ENCODE measurements at regions not wholly inside any gene's neighbourhood (a gene's known extent, or its start where the extent isn't known, plus 50 kb on each side); places are given as distances from the start of the nearest gene placed in this dataset.

DNA sequence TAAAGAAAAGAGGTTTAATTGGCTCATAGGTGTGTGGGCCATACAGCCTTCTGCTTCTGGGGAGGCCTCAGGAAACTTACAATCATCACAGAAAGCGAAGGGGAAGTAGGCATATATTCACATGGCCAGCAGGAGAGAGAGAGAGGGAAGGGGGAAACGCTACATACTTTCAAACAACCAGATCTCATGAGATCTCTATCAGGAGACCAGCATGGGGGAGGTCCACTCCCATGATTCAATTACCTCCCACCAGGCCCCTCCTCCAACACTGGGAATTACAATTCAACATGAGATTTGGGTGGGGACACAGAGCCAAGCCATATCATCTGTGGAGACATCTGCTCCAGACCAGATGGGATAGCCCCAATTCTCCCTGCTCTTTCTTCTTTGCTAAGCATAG is 866.0 kb downstream of the BRD1 start:
- no peaks in the 10 kb centered on the region for H3K36me3 ChIP-seq (ENCODE audit: insufficient read depth in 1 of 2, low read depth in 1 of 2)
- peaks cover 0 to 4% (median 0%) of the 10 kb centered on the region in 3 donors for H3K27me3 ChIP-seq (ENCODE audit: insufficient read depth in 3 of 3, low read length in 2 of 3)
- WGBS, 3 donors: 69 to 82% (median 78%) methylated on average over 2 of the region's 2 CpGs
- peaks cover 7% of the 10 kb centered on the region for H3K9me3 ChIP-seq
- ATAC-seq: no peak
- TF ChIP-seq, protein P1, sequence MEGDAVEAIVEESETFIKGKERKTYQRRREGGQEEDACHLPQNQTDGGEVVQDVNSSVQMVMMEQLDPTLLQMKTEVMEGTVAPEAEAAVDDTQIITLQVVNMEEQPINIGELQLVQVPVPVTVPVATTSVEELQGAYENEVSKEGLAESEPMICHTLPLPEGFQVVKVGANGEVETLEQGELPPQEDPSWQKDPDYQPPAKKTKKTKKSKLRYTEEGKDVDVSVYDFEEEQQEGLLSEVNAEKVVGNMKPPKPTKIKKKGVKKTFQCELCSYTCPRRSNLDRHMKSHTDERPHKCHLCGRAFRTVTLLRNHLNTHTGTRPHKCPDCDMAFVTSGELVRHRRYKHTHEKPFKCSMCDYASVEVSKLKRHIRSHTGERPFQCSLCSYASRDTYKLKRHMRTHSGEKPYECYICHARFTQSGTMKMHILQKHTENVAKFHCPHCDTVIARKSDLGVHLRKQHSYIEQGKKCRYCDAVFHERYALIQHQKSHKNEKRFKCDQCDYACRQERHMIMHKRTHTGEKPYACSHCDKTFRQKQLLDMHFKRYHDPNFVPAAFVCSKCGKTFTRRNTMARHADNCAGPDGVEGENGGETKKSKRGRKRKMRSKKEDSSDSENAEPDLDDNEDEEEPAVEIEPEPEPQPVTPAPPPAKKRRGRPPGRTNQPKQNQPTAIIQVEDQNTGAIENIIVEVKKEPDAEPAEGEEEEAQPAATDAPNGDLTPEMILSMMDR (IDR thresholded peaks at IDR 0.05): no peak
- H3K4me3 ChIP-seq: no peak overlapping the region
- no peak for DNase-seq
- H3K27ac ChIP-seq: no peak overlapping the region
- intact Hi-C loops (cut with DNase I): no loop called here
- H3K4me1 ChIP-seq: no peaks in the 10 kb centered on the region

- no peak for ATAC-seq
- Histone ChIP-seq H3K36me3 (ENCODE audit: insufficient read depth in 1 of 2, low read depth in 1 of 2) (no peaks in the 10 kb centered on the region), H3K27me3 (ENCODE audit: insufficient read depth in 3 of 3, low read length in 2 of 3) (peaks cover 0 to 4% (median 0%) of the 10 kb centered on the region in 3 donors), H3K9me3 (peaks cover 6% of the 10 kb centered on the region), H3K4me3 (no peak overlapping the region), H3K27ac (no peak overlapping the region), H3K4me1 (no peaks in the 10 kb centered on the region)
- 46 to 54% (median 50%) methylated on average over 9 of the region's 9 CpGs for WGBS, 3 donors
- TF ChIP-seq, protein P1 (IDR thresholded peaks at IDR 0.05): no peak
- no peak for DNase-seq
- intact Hi-C loops (cut with DNase I): no loop called here
Observed at GRCh38 chr22:48960980-48961660, 866.6 kb downstream of the BRD1 start.

DNA sequence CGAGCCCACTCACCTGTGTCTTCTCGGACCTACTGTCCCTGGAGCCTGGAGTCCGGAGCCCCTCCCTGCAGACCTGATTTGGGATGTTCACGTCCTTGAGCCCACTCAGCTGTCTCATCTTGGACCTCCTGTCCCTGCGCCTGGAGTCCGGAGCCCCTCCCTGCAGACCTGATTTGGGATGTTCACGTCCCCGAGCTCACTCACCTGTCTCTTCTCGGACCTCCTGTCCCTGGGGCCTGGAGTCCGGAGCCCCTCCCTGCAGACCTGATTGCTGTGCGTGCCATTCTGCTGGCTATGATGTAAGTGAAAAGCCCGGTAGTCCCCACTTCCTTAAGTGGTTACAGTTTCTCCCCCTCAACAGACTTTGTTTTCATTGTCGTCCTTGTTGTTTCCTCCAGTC is 867.1 kb downstream of the BRD1 start:
- H3K4me3 ChIP-seq: no peak overlapping the region
- TF ChIP-seq, protein P1 (IDR thresholded peaks at IDR 0.05): no peak
- DNase-seq (no peak), ATAC-seq (no peak)
- peaks cover under 1% of the 10 kb centered on the region for H3K9me3 ChIP-seq
- intact Hi-C loops (cut with DNase I): no loop called here
- no peaks in the 10 kb centered on the region for H3K36me3 ChIP-seq (ENCODE audit: insufficient read depth in 1 of 2, low read depth in 1 of 2)
- peaks cover 0 to 4% (median 0%) of the 10 kb centered on the region in 3 donors for H3K27me3 ChIP-seq (ENCODE audit: insufficient read depth in 3 of 3, low read length in 2 of 3)
- H3K27ac ChIP-seq: no peak overlapping the region
- no peaks in the 10 kb centered on the region for H3K4me1 ChIP-seq
- 63 to 68% (median 66%) methylated on average over 13 of the region's 13 CpGs for WGBS, 3 donors

- no peaks in the 10 kb centered on the region for H3K9me3 ChIP-seq
- no peak overlapping the region for H3K4me3 ChIP-seq
- no peaks in the 10 kb centered on the region for H3K4me1 ChIP-seq
- no peak overlapping the region for H3K27ac ChIP-seq
- peaks cover 0 to 4% (median 0%) of the 10 kb centered on the region in 3 donors for H3K27me3 ChIP-seq (ENCODE audit: insufficient read depth in 3 of 3, low read length in 2 of 3)
- WGBS, 3 donors: 80 to 89% (median 85%) methylated on average over 8 of the region's 8 CpGs
- DNase-seq (no peak), ATAC-seq (no peak)
- intact Hi-C loops (cut with DNase I): no loop called here
- TF ChIP-seq, protein P1 (IDR thresholded peaks at IDR 0.05): no peak
- no peaks in the 10 kb centered on the region for H3K36me3 ChIP-seq (ENCODE audit: insufficient read depth in 1 of 2, low read depth in 1 of 2)
Observed at GRCh38 chr22:48959496-48959895, 868.2 kb downstream of the BRD1 start.

DNA sequence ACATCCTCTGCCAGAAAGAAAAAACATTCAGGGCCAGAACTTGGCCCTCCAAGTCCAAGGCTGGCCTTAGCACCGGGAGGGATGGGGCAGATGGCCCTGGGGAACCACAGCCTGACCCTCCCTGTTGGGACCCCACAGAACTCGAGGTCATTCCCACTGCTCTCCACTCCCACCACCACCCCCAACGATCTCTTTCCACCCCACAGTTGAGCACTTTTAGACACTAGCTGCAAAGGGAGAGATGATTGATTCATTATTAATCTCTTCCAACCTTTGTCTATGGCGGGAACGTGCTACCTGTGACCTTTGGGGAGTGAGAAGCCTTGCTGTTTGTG is 869.7 kb downstream of the BRD1 start:
- no peak overlapping the region for H3K4me3 ChIP-seq
- no peaks in the 10 kb centered on the region for H3K36me3 ChIP-seq (ENCODE audit: insufficient read depth in 1 of 2, low read depth in 1 of 2)
- H3K4me1 ChIP-seq: no peaks in the 10 kb centered on the region
- TF ChIP-seq, protein P1 (IDR thresholded peaks at IDR 0.05): no peak
- intact Hi-C loops (cut with DNase I): no loop called here
- WGBS, 3 donors: 71 to 74% (median 73%) methylated on average over 5 of the region's 5 CpGs
- H3K9me3 ChIP-seq: no peaks in the 10 kb centered on the region
- H3K27ac ChIP-seq: no peak overlapping the region
- H3K27me3 ChIP-seq (ENCODE audit: insufficient read depth in 3 of 3, low read length in 2 of 3): peaks cover 0 to 1% (median 0%) of the 10 kb centered on the region in 3 donors
- DNase-seq (no peak), ATAC-seq (no peak)

Data from psoas muscle (tissue), 7 donors.